T-cell (primary cell): ENCODE measurements at regions not wholly inside any gene's neighbourhood (a gene's known extent, or its start where the extent isn't known, plus 50 kb on each side); places are given as distances from the start of the nearest gene placed in this dataset.
A peak's percentile ranks its signal among the peaks of the same experiment; 100 is the strongest.

ENCODE experiments used
- ATAC-seq, 4 experiments: fragments of 200-7000 bp in 3 of 4; fragments of 150-1000 bp in 1 of 4; cut with Tn5 transposase; replicated peaks in 1 of 4; 1 replicate in 3 of 4; 2 replicates in 1 of 4; pipeline ENCODE4 v1.10.0; 2021; ENCODE audit warnings: moderate library complexity in 3 of 4, mild to moderate bottlenecking in 2 of 4, moderate number of reproducible peaks in 1 of 4
- CTCF ChIA-PET, 2 donors: fragments of 300-600 bp; sonication (Branson Sonifier 250); formaldehyde crosslinking; loops; one replicate each; lab custom pipeline; 2022; ENCODE audit warnings: antibody characterized with exemption in 2 of 2; lab: Charles Lee
- POLR2A ChIA-PET, 2 donors: fragments of 300-600 bp; sonication (Branson Sonifier 250); formaldehyde crosslinking; loops; one replicate each; lab custom pipeline; 2022; ENCODE audit warnings: antibody characterized with exemption in 2 of 2; lab: Charles Lee
- DNase-seq, 35 experiments: peaks; one replicate each; pipeline versions ENCODE4 v3.0.0 to v3.0.0-alpha.2; 2013 to 2023
- H3K27ac ChIP-seq: one replicate; pipeline ENCODE4 v1.5.1; 2013; ENCODE audit warnings: low read length
- H3K27me3 ChIP-seq, 2 experiments: replicated peaks in 1 of 2; 1 replicate in 1 of 2; 2 replicates in 1 of 2; pipeline versions ENCODE4 v1.6.1 to v1.7.0; 2013; ENCODE audit warnings: low read length in 1 of 2, mixed read lengths in 1 of 2; ENCODE audit not compliant: control insufficient read depth in 2 of 2, insufficient read depth in 2 of 2; ENCODE audit errors: extremely low read depth in 1 of 2
- H3K36me3 ChIP-seq, 2 donors: 1 replicate in 1 of 2; 2 replicates in 1 of 2; pipeline versions ENCODE4 v1.6.1 to v1.7.0; 2013; ENCODE audit warnings: low read length in 1 of 2; ENCODE audit not compliant: control insufficient read depth in 2 of 2, insufficient read depth in 1 of 2; ENCODE audit errors: extremely low read depth in 1 of 2
- H3K4me1 ChIP-seq, 2 experiments: 1 replicate in 1 of 2; 2 replicates in 1 of 2; pipeline versions ENCODE4 v1.6.1 to v1.7.0; 2013; ENCODE audit warnings: low read length in 2 of 2, mixed read lengths in 1 of 2; ENCODE audit not compliant: insufficient read depth in 2 of 2, control insufficient read depth in 1 of 2; ENCODE audit errors: extremely low read depth in 1 of 2
- H3K4me3 ChIP-seq, 2 donors: 1 replicate in 1 of 2; 2 replicates in 1 of 2; pipeline versions ENCODE4 v1.5.1 to v1.7.0; 2013; ENCODE audit warnings: mild to moderate bottlenecking in 2 of 2, low read length in 1 of 2, moderate library complexity in 1 of 2; ENCODE audit not compliant: control insufficient read depth in 1 of 2; ENCODE audit errors: extremely low read depth in 1 of 2
- H3K9me3 ChIP-seq: 2 replicates; pipeline ENCODE4 v1.7.0; 2013
- H3K27ac Mint-ChIP-seq, 2 donors: one replicate each; pipeline ENCODE4 v1.8.0; 2020 to 2021; ENCODE audit warnings: mild to moderate bottlenecking in 2 of 2, mixed read lengths in 2 of 2
- H3K27me3 Mint-ChIP-seq, 2 donors: one replicate each; pipeline ENCODE4 v1.8.0; 2021 to 2022; ENCODE audit warnings: mixed read lengths in 2 of 2
- H3K36me3 Mint-ChIP-seq: one replicate; pipeline ENCODE4 v1.8.0; 2021; ENCODE audit warnings: mixed read lengths
- H3K4me1 Mint-ChIP-seq, 3 donors: one replicate each; pipeline ENCODE4 v1.8.0; 2020 to 2022; ENCODE audit warnings: mixed read lengths in 3 of 3, mild to moderate bottlenecking in 1 of 3
- H3K4me3 Mint-ChIP-seq, 3 donors: one replicate each; pipeline ENCODE4 v1.8.0; 2020 to 2022; ENCODE audit warnings: mild to moderate bottlenecking in 3 of 3, mixed read lengths in 3 of 3, moderate library complexity in 3 of 3
- H3K9me3 Mint-ChIP-seq, 3 donors: one replicate each; pipeline ENCODE4 v1.8.0; 2020 to 2022; ENCODE audit warnings: mixed read lengths in 3 of 3
- WGBS: methylation state at CpG from one replicate; pipeline ENCODE4 v1.1.5; 2013; ENCODE audit warnings: missing lambda C conversion rate; ENCODE audit not compliant: insufficient coverage; 5-methylcytosine and 5-hydroxymethylcytosine counted together

- Histone ChIP-seq H3K4me3 (no peak overlapping the region), H3K27ac (no peak overlapping the region), H3K9me3 (no peaks in the 10 kb centered on the region), H3K36me3 (no peaks in the 10 kb centered on the region), H3K27me3 (no peaks in the 10 kb centered on the region), H3K4me1 (no peaks in the 10 kb centered on the region)
- Mint-ChIP-seq H3K27ac (no peak overlapping the region), H3K36me3 (no peaks in the 10 kb centered on the region), H3K9me3 (no peaks in the 10 kb centered on the region), H3K4me3 (no peak overlapping the region), H3K27me3 (peaks cover 4 to 7% of the 10 kb centered on the region in 2 donors), H3K4me1 (peaks cover 0 to 4% (median 0%) of the 10 kb centered on the region in 3 donors)
- CTCF ChIA-PET = no interaction called here
- 100% methylated on average over 4 of the region's 4 CpGs for WGBS
- DNase-seq (no peak), ATAC-seq (no peak)
- POLR2A ChIA-PET = no interaction called here
Measured at GRCh38 chr2:144706647-144707046, 186.7 kb upstream of the ZEB2 start.

- CTCF ChIA-PET = interaction anchor here in 1 of 2 donors (0.7 kb wide), 1 partner anchor 21 kb away, joined by 4 read pairs; no protein-coding TSS in a partner anchor
- no peaks in the 10 kb centered on the region for H3K27me3 ChIP-seq
- H3K4me3 ChIP-seq = no peak overlapping the region
- no peaks in the 10 kb centered on the region for H3K9me3 ChIP-seq
- 79% methylated on average over 2 of the region's 4 CpGs for WGBS
- POLR2A ChIA-PET = no interaction called here
- no peak for ATAC-seq
- no peak overlapping the region for H3K4me3 Mint-ChIP-seq
- H3K27me3 Mint-ChIP-seq = peaks cover 4 to 7% of the 10 kb centered on the region in 2 donors
- no peaks in the 10 kb centered on the region for H3K36me3 ChIP-seq
- DNase-seq = no peak
- H3K27ac ChIP-seq = no peak overlapping the region
- H3K4me1 Mint-ChIP-seq = peaks cover 0 to 4% (median 0%) of the 10 kb centered on the region in 3 donors
- H3K9me3 Mint-ChIP-seq = no peaks in the 10 kb centered on the region
- no peaks in the 10 kb centered on the region for H3K36me3 Mint-ChIP-seq
- no peak overlapping the region for H3K27ac Mint-ChIP-seq
- no peaks in the 10 kb centered on the region for H3K4me1 ChIP-seq
Measured at GRCh38 chr2:144705328-144706245, 185.7 kb upstream of the ZEB2 start.

GRCh38 chr2:144704709-144705095 lies 184.8 kb upstream of the ZEB2 start:
- POLR2A ChIA-PET = no interaction called here
- Histone ChIP-seq H3K4me3 (no peak overlapping the region), H3K9me3 (no peaks in the 10 kb centered on the region), H3K27ac (no peak overlapping the region), H3K27me3 (no peaks in the 10 kb centered on the region), H3K4me1 (no peaks in the 10 kb centered on the region), H3K36me3 (no peaks in the 10 kb centered on the region)
- WGBS = no CpG with 5 or more reads among the region's 3 CpGs
- Mint-ChIP-seq H3K27me3 (peaks cover 4 to 7% of the 10 kb centered on the region in 2 donors), H3K9me3 (peaks cover 0 to 4% (median 0%) of the 10 kb centered on the region in 3 donors), H3K4me1 (peaks cover 0 to 4% (median 0%) of the 10 kb centered on the region in 3 donors), H3K27ac (no peak overlapping the region), H3K4me3 (no peak overlapping the region), H3K36me3 (no peaks in the 10 kb centered on the region)
- DNase-seq (no peak), ATAC-seq (no peak)
- CTCF ChIA-PET = no interaction called here

GRCh38 chr2:144703852-144704708 lies 184.2 kb upstream of the ZEB2 start:
- Histone ChIP-seq H3K9me3 (no peaks in the 10 kb centered on the region), H3K27me3 (no peaks in the 10 kb centered on the region), H3K4me1 (no peaks in the 10 kb centered on the region), H3K4me3 (no peak overlapping the region), H3K36me3 (no peaks in the 10 kb centered on the region), H3K27ac (no peak overlapping the region)
- peak in 19 of 35 experiments; percentile 1 to 51 (median 8) for DNase-seq
- no peak overlapping the region for H3K27ac Mint-ChIP-seq
- no peak overlapping the region for H3K4me3 Mint-ChIP-seq
- ChIA-PET CTCF (no interaction called here), POLR2A (no interaction called here)
- ATAC-seq = no peak
- H3K36me3 Mint-ChIP-seq = no peaks in the 10 kb centered on the region
- H3K4me1 Mint-ChIP-seq = peaks cover 0 to 4% (median 0%) of the 10 kb centered on the region in 3 donors
- peaks cover 4 to 7% of the 10 kb centered on the region in 2 donors for H3K27me3 Mint-ChIP-seq
- WGBS = 50% methylated on average over 1 of the region's 6 CpGs
- peaks cover 0 to 4% (median 0%) of the 10 kb centered on the region in 3 donors for H3K9me3 Mint-ChIP-seq

DNA sequence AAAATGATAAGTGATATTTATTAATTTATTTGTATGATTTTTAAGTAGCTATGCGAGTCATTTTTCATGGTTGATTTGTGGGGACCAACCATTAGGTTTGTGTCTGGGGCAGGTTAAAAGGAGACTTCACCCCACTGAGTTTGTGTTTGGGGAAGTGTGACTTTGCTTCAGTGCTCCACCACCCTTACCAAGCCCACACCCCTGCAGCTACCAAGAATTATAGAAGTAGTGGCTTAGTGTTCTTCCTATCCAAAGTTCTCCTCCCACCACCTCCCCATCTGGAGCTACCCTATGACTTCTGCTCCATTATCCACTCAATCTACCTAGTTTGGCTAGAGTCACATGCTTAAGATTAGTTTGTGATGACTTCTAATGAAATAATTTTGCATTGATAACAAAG lies 182.1 kb upstream of the ZEB2 start:
- no peak overlapping the region for H3K27ac ChIP-seq
- H3K36me3 ChIP-seq = no peaks in the 10 kb centered on the region
- ATAC-seq (no peak), DNase-seq (no peak)
- Mint-ChIP-seq H3K4me3 (no peak overlapping the region), H3K36me3 (no peaks in the 10 kb centered on the region), H3K9me3 (peaks cover 0 to 9% (median 1%) of the 10 kb centered on the region in 3 donors), H3K4me1 (peaks cover 0 to 4% (median 0%) of the 10 kb centered on the region in 3 donors), H3K27ac (no peak overlapping the region), H3K27me3 (peaks cover 0 to 7% of the 10 kb centered on the region in 2 donors)
- no peaks in the 10 kb centered on the region for H3K9me3 ChIP-seq
- WGBS = no CpG with 5 or more reads among the region's 1 CpG
- H3K4me1 ChIP-seq = no peaks in the 10 kb centered on the region
- ChIA-PET CTCF (no interaction called here), POLR2A (no interaction called here)
- H3K4me3 ChIP-seq = no peak overlapping the region
- H3K27me3 ChIP-seq = no peaks in the 10 kb centered on the region

DNA sequence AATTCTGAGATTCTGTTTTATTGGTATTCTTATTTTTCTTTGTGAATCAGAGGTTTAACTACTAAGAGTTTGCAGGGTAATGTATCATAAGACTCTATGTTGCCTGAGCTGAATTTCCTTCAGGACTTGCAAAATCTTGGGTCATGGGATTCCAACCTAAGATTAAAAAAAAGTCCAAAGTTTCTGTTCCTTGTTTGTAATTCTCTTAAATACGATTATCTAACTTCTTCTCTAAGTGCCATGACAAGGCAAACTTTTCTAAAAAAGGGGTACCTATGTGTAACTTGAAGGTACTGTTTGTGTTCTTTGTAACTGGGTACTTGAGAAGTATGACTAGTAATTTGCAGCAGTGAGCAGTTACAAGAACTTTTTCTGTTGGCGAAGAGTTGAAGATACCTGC lies 181.3 kb upstream of the ZEB2 start:
- H3K27me3 ChIP-seq = no peaks in the 10 kb centered on the region
- no peaks in the 10 kb centered on the region for H3K4me1 ChIP-seq
- DNase-seq (no peak), ATAC-seq (no peak)
- H3K36me3 ChIP-seq = no peaks in the 10 kb centered on the region
- ChIA-PET CTCF (no interaction called here), POLR2A (interaction anchor here in 1 of 2 donors (0.5 kb wide), 1 partner anchor 238 kb away, joined by 4 read pairs; no protein-coding TSS in a partner anchor)
- no peak overlapping the region for H3K27ac Mint-ChIP-seq
- WGBS = no CpG with 5 or more reads among the region's 2 CpGs
- H3K4me3 Mint-ChIP-seq = no peak overlapping the region
- H3K27ac ChIP-seq = no peak overlapping the region
- no peaks in the 10 kb centered on the region for H3K36me3 Mint-ChIP-seq
- H3K9me3 ChIP-seq = no peaks in the 10 kb centered on the region
- peaks cover 0 to 4% of the 10 kb centered on the region in 2 donors for H3K27me3 Mint-ChIP-seq
- peaks cover 0 to 4% (median 0%) of the 10 kb centered on the region in 3 donors for H3K4me1 Mint-ChIP-seq
- H3K4me3 ChIP-seq = no peak overlapping the region
- peaks cover 0 to 12% (median 3%) of the 10 kb centered on the region in 3 donors for H3K9me3 Mint-ChIP-seq
